Type B pancreatic cell (in vitro differentiated cells): ENCODE measurements at regions not wholly inside any gene's neighbourhood (a gene's known extent, or its start where the extent isn't known, plus 50 kb on each side); places are given as distances from the start of the nearest gene placed in this dataset.

Experiments used
- DNase-seq: peaks from one replicate; pipeline ENCODE4 v3.0.0; 2021; ENCODE audit warnings: mixed read lengths; ENCODE audit not compliant: unreplicated experiment; ENCODE audit errors: extremely low spot score
- H3K27ac Mint-ChIP-seq: 2 replicates; pipeline ENCODE4 v1.8.0; 2021; ENCODE audit warnings: mild to moderate bottlenecking, mixed read lengths
- H3K27me3 Mint-ChIP-seq: 2 replicates; pipeline ENCODE4 v1.8.0; 2021; ENCODE audit warnings: mixed read lengths
- H3K36me3 Mint-ChIP-seq: 2 replicates; pipeline ENCODE4 v1.8.0; 2021; ENCODE audit warnings: mixed read lengths
- H3K4me1 Mint-ChIP-seq: one replicate; pipeline ENCODE4 v1.8.0; 2021; ENCODE audit warnings: mixed read lengths; ENCODE audit not compliant: unreplicated experiment
- H3K4me3 Mint-ChIP-seq: 2 replicates; pipeline ENCODE4 v1.8.0; 2021; ENCODE audit warnings: mild to moderate bottlenecking, mixed read lengths
- H3K9me3 Mint-ChIP-seq: 2 replicates; pipeline ENCODE4 v1.8.0; 2021; ENCODE audit warnings: mixed read lengths
- CTCF ChIP-seq: fragments of 200-600 bp; sonication (generic); conservative IDR thresholded peaks from 2 replicates; pipeline ENCODE4 v1.5.0; 2021; ENCODE audit warnings: antibody characterized with exemption, mild to moderate bottlenecking

- H3K27ac Mint-ChIP-seq, result no peak overlapping the region
- peaks cover 14% of the 10 kb centered on the region for H3K4me1 Mint-ChIP-seq
- peaks cover 9% of the 10 kb centered on the region for H3K27me3 Mint-ChIP-seq
- DNase-seq, result no peak
- H3K4me3 Mint-ChIP-seq, result no peak overlapping the region
- no peaks in the 10 kb centered on the region for H3K36me3 Mint-ChIP-seq
- H3K9me3 Mint-ChIP-seq, result no peaks in the 10 kb centered on the region
- TF ChIP-seq CTCF, result no peak
Measured at GRCh38 chrX:3204606-3205005, 141.8 kb downstream of the MXRA5 start.

- Mint-ChIP-seq H3K27ac (no peak overlapping the region), H3K9me3 (peaks cover 9% of the 10 kb centered on the region), H3K4me3 (no peak overlapping the region), H3K36me3 (no peaks in the 10 kb centered on the region), H3K27me3 (no peaks in the 10 kb centered on the region), H3K4me1 (peaks cover 22% of the 10 kb centered on the region)
- DNase-seq, result no peak
- no peak for TF ChIP-seq CTCF
Measured at GRCh38 chrX:3195845-3196244, 150.6 kb downstream of the MXRA5 start.

- DNase-seq, result no peak
- no peaks in the 10 kb centered on the region for H3K36me3 Mint-ChIP-seq
- peaks cover 4% of the 10 kb centered on the region for H3K9me3 Mint-ChIP-seq
- H3K27ac Mint-ChIP-seq, result no peak overlapping the region
- no peak overlapping the region for H3K4me3 Mint-ChIP-seq
- no peak for TF ChIP-seq CTCF
- H3K4me1 Mint-ChIP-seq, result peaks cover 25% of the 10 kb centered on the region
- H3K27me3 Mint-ChIP-seq, result no peaks in the 10 kb centered on the region
Measured at GRCh38 chrX:3192835-3193234, 151.6 kb downstream of the ARSF start.

- no peaks in the 10 kb centered on the region for H3K9me3 Mint-ChIP-seq
- H3K4me3 Mint-ChIP-seq, result no peak overlapping the region
- DNase-seq, result no peak
- H3K27ac Mint-ChIP-seq, result no peak overlapping the region
- no peaks in the 10 kb centered on the region for H3K36me3 Mint-ChIP-seq
- TF ChIP-seq CTCF, result no peak
- H3K4me1 Mint-ChIP-seq, result peaks cover 25% of the 10 kb centered on the region
- H3K27me3 Mint-ChIP-seq, result no peaks in the 10 kb centered on the region
Measured at GRCh38 chrX:3191796-3192195, 150.5 kb downstream of the ARSF start.

- no peak for TF ChIP-seq CTCF
- Mint-ChIP-seq H3K27ac (no peak overlapping the region), H3K9me3 (no peaks in the 10 kb centered on the region), H3K4me3 (no peak overlapping the region), H3K27me3 (no peaks in the 10 kb centered on the region), H3K4me1 (peaks cover 25% of the 10 kb centered on the region), H3K36me3 (no peaks in the 10 kb centered on the region)
- DNase-seq, result no peak
Measured at GRCh38 chrX:3191201-3191600, 149.9 kb downstream of the ARSF start.

GRCh38 chrX:3184176-3184930 lies 143.1 kb downstream of the ARSF start:
- Mint-ChIP-seq H3K27ac (peak overlapping the region; percentile 49), H3K4me1 (peaks cover 7% of the 10 kb centered on the region), H3K27me3 (no peaks in the 10 kb centered on the region), H3K9me3 (peaks cover 8% of the 10 kb centered on the region), H3K4me3 (peak overlapping the region; percentile 23), H3K36me3 (peaks cover 3% of the 10 kb centered on the region)
- no peak for TF ChIP-seq CTCF
- DNase-seq, result no peak
